ENCODE measurements at regions not wholly inside any gene's neighbourhood (a gene's known extent, or its start where the extent isn't known, plus 50 kb on each side); places are given as distances from the start of the nearest gene placed in this dataset.

- TF ChIP-seq POLR2AphosphoS5 (IDR thresholded peaks at IDR 0.05; ENCODE audit: low read depth, low read length), result no peak
- no peak for TF ChIP-seq POLR2A (IDR thresholded peaks at IDR 0.05; ENCODE audit: low read depth, low read length)
Observed at GRCh38 chr15:69749274-69749673, 296.7 kb downstream of the RPLP1 start.
